ENCODE measurements at regions not wholly inside any gene's neighbourhood (a gene's known extent, or its start where the extent isn't known, plus 50 kb on each side); places are given as distances from the start of the nearest gene placed in this dataset.

DNA sequence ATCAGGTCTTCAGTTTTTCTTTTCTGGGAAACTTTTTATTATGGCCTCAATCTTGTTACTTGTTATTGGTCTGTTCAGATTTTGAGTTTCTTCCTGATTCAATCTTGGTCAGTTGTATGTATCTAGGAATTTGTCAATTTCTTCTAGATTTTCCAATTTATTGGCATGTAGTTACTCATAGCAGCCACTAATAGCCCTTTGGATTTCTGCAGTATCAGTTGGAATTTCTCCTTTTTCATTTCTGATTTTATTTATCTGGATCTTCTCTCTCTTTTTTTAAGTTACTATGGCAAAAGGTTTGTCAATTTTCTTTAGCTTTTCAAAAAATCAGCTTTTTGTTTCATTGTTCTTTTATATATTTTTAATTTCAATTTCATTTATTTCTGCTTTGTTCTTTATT, 419.6 kb upstream of the KIRREL3 start:
- TF ChIP-seq POLR2A (IDR thresholded peaks at IDR 0.05) (no peak), POLR2AphosphoS5 (IDR thresholded peaks at IDR 0.05) (no peak)
- TF ChIP-seq, protein P1, sequence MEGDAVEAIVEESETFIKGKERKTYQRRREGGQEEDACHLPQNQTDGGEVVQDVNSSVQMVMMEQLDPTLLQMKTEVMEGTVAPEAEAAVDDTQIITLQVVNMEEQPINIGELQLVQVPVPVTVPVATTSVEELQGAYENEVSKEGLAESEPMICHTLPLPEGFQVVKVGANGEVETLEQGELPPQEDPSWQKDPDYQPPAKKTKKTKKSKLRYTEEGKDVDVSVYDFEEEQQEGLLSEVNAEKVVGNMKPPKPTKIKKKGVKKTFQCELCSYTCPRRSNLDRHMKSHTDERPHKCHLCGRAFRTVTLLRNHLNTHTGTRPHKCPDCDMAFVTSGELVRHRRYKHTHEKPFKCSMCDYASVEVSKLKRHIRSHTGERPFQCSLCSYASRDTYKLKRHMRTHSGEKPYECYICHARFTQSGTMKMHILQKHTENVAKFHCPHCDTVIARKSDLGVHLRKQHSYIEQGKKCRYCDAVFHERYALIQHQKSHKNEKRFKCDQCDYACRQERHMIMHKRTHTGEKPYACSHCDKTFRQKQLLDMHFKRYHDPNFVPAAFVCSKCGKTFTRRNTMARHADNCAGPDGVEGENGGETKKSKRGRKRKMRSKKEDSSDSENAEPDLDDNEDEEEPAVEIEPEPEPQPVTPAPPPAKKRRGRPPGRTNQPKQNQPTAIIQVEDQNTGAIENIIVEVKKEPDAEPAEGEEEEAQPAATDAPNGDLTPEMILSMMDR (IDR thresholded peaks at IDR 0.05), result no peak

Measured in prostate gland (tissue), 2 donors.